ENCODE measurements at regions not wholly inside any gene's neighbourhood (a gene's known extent, or its start where the extent isn't known, plus 50 kb on each side); places are given as distances from the start of the nearest gene placed in this dataset.
"Not testable (repeated sequence)": the region's sequence is repeated elsewhere in the genome, so short reads cannot be mapped to it uniquely, and the experiment has no call there.

DNA sequence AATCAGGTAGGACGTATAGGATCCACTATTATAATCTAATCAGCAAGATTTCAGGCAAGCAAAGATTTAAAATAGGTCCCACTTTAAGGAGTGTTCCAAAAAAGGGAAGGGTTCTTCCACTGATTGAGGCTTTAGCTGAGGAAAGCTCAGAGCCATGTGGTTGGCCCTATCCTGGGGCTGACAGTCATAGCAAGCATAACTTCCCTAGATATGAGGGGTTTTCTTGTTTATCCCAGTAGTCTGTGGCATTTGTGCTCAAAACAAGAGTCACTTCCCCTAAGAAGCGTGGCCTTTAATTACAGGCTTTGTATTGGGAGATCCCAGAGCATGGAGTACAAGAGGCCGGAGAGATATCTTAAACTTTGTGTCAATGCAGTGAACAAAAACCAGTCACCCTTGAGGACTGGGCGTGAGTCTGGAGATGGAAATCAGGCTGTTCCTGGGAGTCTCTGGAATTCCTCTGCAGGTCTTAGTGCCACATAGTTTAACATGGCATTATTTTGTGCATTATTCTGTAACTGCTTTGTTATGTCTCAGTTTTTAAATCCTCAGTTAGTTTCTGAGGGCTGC, 136.9 kb upstream of the FBXO11 start:
- DNase-seq (ENCODE audit: low spot score): no peak
- H3K4me3 ChIP-seq: no peak overlapping the region
- TF ChIP-seq, protein P1, sequence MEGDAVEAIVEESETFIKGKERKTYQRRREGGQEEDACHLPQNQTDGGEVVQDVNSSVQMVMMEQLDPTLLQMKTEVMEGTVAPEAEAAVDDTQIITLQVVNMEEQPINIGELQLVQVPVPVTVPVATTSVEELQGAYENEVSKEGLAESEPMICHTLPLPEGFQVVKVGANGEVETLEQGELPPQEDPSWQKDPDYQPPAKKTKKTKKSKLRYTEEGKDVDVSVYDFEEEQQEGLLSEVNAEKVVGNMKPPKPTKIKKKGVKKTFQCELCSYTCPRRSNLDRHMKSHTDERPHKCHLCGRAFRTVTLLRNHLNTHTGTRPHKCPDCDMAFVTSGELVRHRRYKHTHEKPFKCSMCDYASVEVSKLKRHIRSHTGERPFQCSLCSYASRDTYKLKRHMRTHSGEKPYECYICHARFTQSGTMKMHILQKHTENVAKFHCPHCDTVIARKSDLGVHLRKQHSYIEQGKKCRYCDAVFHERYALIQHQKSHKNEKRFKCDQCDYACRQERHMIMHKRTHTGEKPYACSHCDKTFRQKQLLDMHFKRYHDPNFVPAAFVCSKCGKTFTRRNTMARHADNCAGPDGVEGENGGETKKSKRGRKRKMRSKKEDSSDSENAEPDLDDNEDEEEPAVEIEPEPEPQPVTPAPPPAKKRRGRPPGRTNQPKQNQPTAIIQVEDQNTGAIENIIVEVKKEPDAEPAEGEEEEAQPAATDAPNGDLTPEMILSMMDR (IDR thresholded peaks at IDR 0.05): no peak
- H3K27ac ChIP-seq: no peak overlapping the region

DNA sequence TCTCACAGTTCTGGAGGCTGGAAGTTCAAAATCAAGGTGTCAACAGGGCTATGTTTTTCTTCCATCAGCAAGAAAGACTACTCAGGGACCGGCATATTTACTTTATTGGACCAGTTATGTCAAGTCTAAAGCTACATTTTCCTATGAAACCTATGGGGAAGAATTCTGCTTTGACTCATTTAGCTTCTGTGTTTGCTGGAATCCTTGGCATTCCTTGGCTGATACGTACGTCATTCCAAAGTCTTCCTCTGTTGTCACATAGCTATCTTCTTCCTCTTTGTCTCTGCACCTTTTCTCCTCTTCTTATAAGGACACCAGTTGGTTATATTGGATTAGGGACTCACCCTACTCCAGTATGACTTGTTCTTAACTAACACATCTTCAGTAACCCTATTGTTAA, 137.4 kb upstream of the FBXO11 start:
- DNase-seq (ENCODE audit: low spot score): no peak
- no peak overlapping the region for H3K4me3 ChIP-seq
- TF ChIP-seq, protein P1 (IDR thresholded peaks at IDR 0.05): no peak
- no peak overlapping the region for H3K27ac ChIP-seq

DNA sequence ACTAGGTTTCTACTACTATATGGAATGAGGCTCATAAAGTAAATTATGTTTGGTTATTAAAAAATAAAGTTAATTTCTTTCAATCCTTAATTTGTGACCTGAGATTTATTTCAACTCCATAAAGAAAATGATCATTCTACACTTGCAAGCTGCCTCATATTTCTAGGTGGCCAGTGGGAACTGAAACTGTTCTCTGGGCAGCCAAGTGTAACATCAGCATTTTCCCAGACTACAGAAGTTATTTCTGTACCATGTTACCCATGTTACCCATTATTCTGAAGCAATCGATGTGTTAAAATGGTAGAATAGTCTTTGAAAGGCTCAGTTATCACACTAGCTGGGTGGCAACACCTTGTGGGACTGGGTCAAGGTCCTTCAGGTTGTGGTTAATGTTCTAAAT, 139.3 kb upstream of the FBXO11 start:
- Histone ChIP-seq H3K27ac (no peak overlapping the region), H3K4me3 (no peak overlapping the region)
- no peak for DNase-seq (ENCODE audit: low spot score)
- TF ChIP-seq, protein P1 (IDR thresholded peaks at IDR 0.05): no peak

DNA sequence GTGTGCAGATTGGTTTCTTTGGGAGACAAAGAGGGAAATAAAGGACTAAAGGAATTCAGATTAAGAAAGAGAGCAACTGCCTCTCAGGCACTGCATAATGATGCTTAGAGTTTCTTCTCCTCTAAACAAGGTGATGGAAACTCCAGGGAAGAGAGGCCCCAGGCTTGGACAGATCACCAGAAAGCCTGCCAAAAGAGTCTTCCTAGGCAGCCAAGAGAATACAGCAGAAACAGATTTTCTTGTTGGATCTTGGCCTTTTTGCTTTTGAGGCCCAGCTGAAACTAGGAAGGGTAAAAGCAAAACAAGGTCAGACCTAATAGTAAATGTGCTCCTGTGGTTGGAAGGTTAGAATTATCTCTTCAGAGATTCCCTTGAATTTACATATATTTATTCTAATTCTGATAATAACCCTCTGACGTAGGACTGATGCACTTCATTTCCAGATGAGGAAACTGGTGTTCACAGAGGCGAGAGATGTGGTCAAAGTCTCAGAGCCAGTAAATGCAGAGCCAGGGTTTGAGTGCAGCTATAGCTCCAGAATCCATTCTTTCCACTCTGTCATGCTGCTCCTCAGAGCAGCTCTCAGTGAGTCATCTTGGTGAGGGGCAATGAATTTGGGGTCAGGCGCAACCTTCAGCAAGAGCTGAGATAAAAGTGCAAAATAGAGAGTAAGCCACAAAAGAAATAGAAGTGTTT, 142.3 kb upstream of the FBXO11 start:
- no peak overlapping the region for H3K27ac ChIP-seq
- no peak overlapping the region for H3K4me3 ChIP-seq
- DNase-seq (ENCODE audit: low spot score): no peak
- TF ChIP-seq, protein P1 (IDR thresholded peaks at IDR 0.05): no peak

DNA sequence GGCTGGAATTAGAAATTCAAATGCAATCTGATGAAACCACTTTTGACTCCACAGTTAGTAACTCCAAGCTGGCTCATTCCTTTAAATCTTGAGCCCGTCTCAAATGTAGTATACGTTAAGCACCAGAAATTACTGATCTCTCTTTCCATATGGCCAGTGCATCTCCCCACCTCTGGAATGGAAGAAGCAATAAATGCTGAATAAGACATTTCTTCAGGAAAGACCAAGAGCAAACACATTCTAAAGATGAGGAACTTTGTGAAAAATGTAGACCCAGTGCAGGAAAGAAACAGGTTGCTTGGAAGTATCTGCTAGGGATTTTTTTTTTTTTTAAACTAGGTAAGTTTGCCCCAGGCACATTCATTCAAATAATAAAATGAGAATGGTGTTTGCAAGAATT, 143.1 kb upstream of the FBXO11 start:
- Histone ChIP-seq H3K27ac (no peak overlapping the region), H3K4me3 (no peak overlapping the region)
- DNase-seq (ENCODE audit: low spot score): no peak
- TF ChIP-seq, protein P1 (IDR thresholded peaks at IDR 0.05): no peak

DNA sequence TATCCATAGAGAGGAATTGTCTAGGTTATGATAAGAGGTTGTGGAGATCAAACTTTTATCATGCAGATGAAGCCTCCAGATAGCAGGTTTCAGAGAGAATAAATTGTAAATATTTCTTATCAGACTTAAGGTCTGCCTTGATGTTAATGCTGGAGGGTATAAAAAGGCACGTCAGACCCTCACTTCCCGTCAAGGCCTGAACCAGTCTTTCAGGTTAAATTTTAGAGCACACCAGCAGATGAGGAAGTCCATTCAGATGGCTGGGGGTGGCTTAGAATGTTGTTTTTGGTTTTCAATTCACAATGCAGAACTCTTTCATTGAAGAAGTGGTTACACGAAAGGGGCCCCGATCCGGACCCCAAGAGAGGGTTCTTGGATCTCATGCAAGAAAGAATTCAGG, 144.4 kb upstream of the FBXO11 start:
- Histone ChIP-seq H3K4me3 (no peak overlapping the region), H3K27ac (no peak overlapping the region)
- TF ChIP-seq, protein P1 (IDR thresholded peaks at IDR 0.05): no peak
- no peak for DNase-seq (ENCODE audit: low spot score)

DNA sequence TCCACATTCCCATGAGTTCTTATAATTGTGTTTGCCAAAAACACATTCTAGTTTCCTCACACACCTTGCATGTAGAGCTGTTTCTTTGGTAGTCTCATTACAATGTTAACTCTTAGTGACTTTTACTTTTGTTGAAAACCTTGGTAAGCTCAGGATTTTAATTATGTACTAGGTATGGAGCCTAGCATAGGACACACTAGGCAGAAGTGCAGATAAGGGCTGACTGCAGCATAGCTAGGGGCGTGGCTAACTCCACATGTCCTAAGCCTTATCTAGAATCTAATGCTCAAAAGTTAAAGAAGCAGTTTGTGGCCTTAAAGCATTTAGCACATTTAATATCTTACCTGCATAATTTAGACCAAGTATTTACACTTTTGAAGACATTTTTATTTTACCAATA, 153.7 kb upstream of the FBXO11 start:
- Histone ChIP-seq H3K4me3 (no peak overlapping the region), H3K27ac (no peak overlapping the region)
- TF ChIP-seq, protein P1 (IDR thresholded peaks at IDR 0.05): no peak
- DNase-seq (ENCODE audit: low spot score): no peak

DNA sequence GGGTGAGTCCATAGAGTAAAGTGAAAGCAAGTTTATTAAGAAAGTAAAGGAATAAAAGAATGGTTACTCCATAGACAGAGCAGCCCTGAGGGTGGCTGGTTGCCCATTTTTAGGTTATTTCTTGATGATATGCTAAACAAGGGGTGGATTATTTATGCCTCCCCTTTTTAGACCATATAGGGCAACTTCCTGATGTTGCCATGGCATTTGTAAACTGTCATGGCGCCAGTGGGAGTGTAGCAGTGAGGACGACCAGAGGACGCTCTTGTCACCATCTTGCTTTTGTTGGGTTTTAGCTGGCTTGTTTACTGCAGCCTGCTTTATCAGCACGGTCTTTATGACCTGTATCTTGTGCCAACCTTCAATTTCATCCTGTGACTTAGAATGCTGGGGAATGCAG, 155.4 kb upstream of the FBXO11 start:
- not testable (repeated sequence) for H3K4me3 ChIP-seq; H3K27ac ChIP-seq; DNase-seq (ENCODE audit: low spot score)

All from coronary artery (tissue), 2 donors.